ENCODE measurements at regions not wholly inside any gene's neighbourhood (a gene's known extent, or its start where the extent isn't known, plus 50 kb on each side); places are given as distances from the start of the nearest gene placed in this dataset.

GRCh38 chr10:45526309-45526905, 146.2 kb downstream of the ZFAND4 start:
- no peak for TF ChIP-seq POLR2A (IDR thresholded peaks at IDR 0.05)
- TF ChIP-seq CTCF (IDR thresholded peaks at IDR 0.05): no peak

Data from lower leg skin (tissue), 3 donors.